ENCODE measurements at regions not wholly inside any gene's neighbourhood (a gene's known extent, or its start where the extent isn't known, plus 50 kb on each side); places are given as distances from the start of the nearest gene placed in this dataset.

GRCh38 chr12:41795051-41795600 is 349.5 kb downstream of the GXYLT1 start:
- Histone ChIP-seq H3K36me3 (ENCODE audit: control insufficient read depth, insufficient read depth, low read length) (no peaks in the 10 kb centered on the region), H3K4me3 (ENCODE audit: low read length) (no peak overlapping the region), H3K27ac (ENCODE audit: low read length) (peak overlapping the region; percentile 17), H3K4me1 (ENCODE audit: control insufficient read depth, insufficient read depth, low read length) (peaks cover 7% of the 10 kb centered on the region), H3K27me3 (ENCODE audit: control insufficient read depth, insufficient read depth, low read length) (no peaks in the 10 kb centered on the region), H3K9me3 (replicated peaks; ENCODE audit: control insufficient read depth, low read depth, low read length) (peaks cover 6% of the 10 kb centered on the region)
- WGBS (ENCODE audit: insufficient coverage), result no CpG with 5 or more reads among the region's 8 CpGs
- DNase-seq, result peak; percentile 81

GRCh38 chr12:41794336-41794735 is 350.3 kb downstream of the GXYLT1 start:
- no peak overlapping the region for H3K27ac ChIP-seq (ENCODE audit: low read length)
- no CpG with 5 or more reads among the region's 2 CpGs for WGBS (ENCODE audit: insufficient coverage)
- H3K9me3 ChIP-seq (replicated peaks; ENCODE audit: control insufficient read depth, low read depth, low read length), result peaks cover 6% of the 10 kb centered on the region
- no peaks in the 10 kb centered on the region for H3K27me3 ChIP-seq (ENCODE audit: control insufficient read depth, insufficient read depth, low read length)
- no peak for DNase-seq
- H3K4me3 ChIP-seq (ENCODE audit: low read length), result no peak overlapping the region
- no peaks in the 10 kb centered on the region for H3K36me3 ChIP-seq (ENCODE audit: control insufficient read depth, insufficient read depth, low read length)
- peaks cover 7% of the 10 kb centered on the region for H3K4me1 ChIP-seq (ENCODE audit: control insufficient read depth, insufficient read depth, low read length)

DNA sequence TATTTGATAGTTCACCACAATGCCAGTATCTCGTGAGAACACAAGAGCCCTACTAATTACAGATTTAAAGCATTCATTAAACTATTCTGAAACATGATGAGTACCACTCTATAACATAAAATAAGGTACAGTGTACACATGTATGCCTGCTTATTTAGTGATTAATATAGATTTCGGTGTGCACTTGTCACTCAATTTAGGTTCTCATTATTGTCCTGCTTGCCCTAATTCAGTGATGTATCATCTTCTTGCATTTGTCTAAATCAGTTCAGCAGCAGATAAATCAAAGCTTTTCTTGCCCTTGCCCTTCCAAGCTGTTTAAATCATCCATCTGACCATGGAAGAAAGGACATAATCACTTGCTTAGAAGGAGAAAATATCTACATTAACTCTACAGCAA is 359.7 kb downstream of the GXYLT1 start:
- Histone ChIP-seq H3K27me3 (ENCODE audit: control insufficient read depth, insufficient read depth, low read length) (no peaks in the 10 kb centered on the region), H3K36me3 (ENCODE audit: control insufficient read depth, insufficient read depth, low read length) (no peaks in the 10 kb centered on the region), H3K9me3 (replicated peaks; ENCODE audit: control insufficient read depth, low read depth, low read length) (no peaks in the 10 kb centered on the region), H3K4me1 (ENCODE audit: control insufficient read depth, insufficient read depth, low read length) (no peaks in the 10 kb centered on the region), H3K27ac (ENCODE audit: low read length) (no peak overlapping the region), H3K4me3 (ENCODE audit: low read length) (no peak overlapping the region)
- no CpG with 5 or more reads among the region's 2 CpGs for WGBS (ENCODE audit: insufficient coverage)
- DNase-seq, result no peak

DNA sequence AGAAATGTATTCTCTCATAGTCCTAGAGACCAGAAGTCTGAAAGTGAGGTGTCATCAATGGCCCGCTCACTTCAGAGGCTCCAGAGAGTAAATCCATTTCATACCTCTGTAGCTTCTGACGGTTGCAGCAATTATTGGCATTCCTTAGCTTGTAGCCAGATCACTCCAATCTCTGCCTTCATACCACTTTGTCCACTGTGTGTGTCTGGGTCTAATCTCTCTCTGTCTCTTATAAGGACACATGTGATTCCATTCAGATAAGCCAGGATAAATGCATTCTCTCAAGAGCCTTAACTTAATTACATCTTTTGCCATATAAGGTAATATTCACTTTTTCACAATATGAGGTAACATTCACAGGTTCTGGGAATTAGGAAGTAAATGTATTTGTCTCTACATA is 365.7 kb downstream of the GXYLT1 start:
- H3K27ac ChIP-seq (ENCODE audit: low read length), result no peak overlapping the region
- H3K27me3 ChIP-seq (ENCODE audit: control insufficient read depth, insufficient read depth, low read length), result no peaks in the 10 kb centered on the region
- H3K36me3 ChIP-seq (ENCODE audit: control insufficient read depth, insufficient read depth, low read length), result no peaks in the 10 kb centered on the region
- 0% methylated on average over 1 of the region's 2 CpGs for WGBS (ENCODE audit: insufficient coverage)
- no peak overlapping the region for H3K4me3 ChIP-seq (ENCODE audit: low read length)
- H3K4me1 ChIP-seq (ENCODE audit: control insufficient read depth, insufficient read depth, low read length), result no peaks in the 10 kb centered on the region
- DNase-seq, result no peak
- H3K9me3 ChIP-seq (replicated peaks; ENCODE audit: control insufficient read depth, low read depth, low read length), result no peaks in the 10 kb centered on the region

DNA sequence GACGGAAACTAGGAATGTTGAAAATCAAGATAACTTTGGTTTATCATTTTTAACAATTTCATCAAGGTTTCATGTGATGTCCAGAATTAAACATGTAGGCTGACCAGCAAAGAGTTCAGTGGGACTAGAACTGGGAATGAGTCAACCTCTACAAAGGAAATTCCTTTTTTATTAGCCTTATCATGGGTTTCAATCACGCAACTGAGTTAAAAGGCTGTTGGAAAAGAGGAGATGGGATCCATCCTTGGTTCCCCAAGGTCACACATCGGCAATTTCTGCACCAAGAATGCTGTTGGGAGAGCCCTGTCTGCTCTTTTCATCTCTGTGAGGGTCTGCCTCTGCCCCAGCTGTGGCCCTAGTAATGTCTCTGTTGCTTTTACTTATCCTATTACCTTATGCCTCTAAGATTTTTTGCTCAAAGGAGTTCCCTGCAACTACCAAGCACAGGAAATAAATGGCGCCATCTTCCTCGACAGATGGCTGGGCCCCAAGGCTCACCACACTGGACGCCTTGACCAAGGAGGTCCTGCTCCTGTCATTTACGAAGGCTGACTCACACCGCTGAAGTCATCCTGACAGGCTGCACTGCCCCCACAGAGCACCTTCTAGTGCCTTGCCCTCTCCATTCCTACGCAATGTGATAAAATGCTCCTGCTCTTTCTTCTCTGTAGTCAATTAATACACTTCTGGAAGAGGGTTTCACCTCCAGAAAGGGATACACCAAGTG is 367.4 kb downstream of the GXYLT1 start:
- no peak overlapping the region for H3K27ac ChIP-seq (ENCODE audit: low read length)
- 81% methylated on average over 7 of the region's 9 CpGs for WGBS (ENCODE audit: insufficient coverage)
- H3K4me3 ChIP-seq (ENCODE audit: low read length), result no peak overlapping the region
- no peak for DNase-seq
- no peaks in the 10 kb centered on the region for H3K4me1 ChIP-seq (ENCODE audit: control insufficient read depth, insufficient read depth, low read length)
- H3K9me3 ChIP-seq (replicated peaks; ENCODE audit: control insufficient read depth, low read depth, low read length), result no peaks in the 10 kb centered on the region
- H3K36me3 ChIP-seq (ENCODE audit: control insufficient read depth, insufficient read depth, low read length), result no peaks in the 10 kb centered on the region
- H3K27me3 ChIP-seq (ENCODE audit: control insufficient read depth, insufficient read depth, low read length), result no peaks in the 10 kb centered on the region

- H3K27me3 ChIP-seq (ENCODE audit: control insufficient read depth, insufficient read depth, low read length), result no peaks in the 10 kb centered on the region
- 67% methylated on average over 1 of the region's 4 CpGs for WGBS (ENCODE audit: insufficient coverage)
- H3K4me3 ChIP-seq (ENCODE audit: low read length), result no peak overlapping the region
- no peaks in the 10 kb centered on the region for H3K9me3 ChIP-seq (replicated peaks; ENCODE audit: control insufficient read depth, low read depth, low read length)
- H3K4me1 ChIP-seq (ENCODE audit: control insufficient read depth, insufficient read depth, low read length), result no peaks in the 10 kb centered on the region
- H3K27ac ChIP-seq (ENCODE audit: low read length), result no peak overlapping the region
- H3K36me3 ChIP-seq (ENCODE audit: control insufficient read depth, insufficient read depth, low read length), result no peaks in the 10 kb centered on the region
- no peak for DNase-seq
Measured at GRCh38 chr12:41772478-41772877, 372.2 kb downstream of the GXYLT1 start.

- no peak for DNase-seq
- Histone ChIP-seq H3K27ac (ENCODE audit: low read length) (no peak overlapping the region), H3K27me3 (ENCODE audit: control insufficient read depth, insufficient read depth, low read length) (no peaks in the 10 kb centered on the region), H3K4me3 (ENCODE audit: low read length) (no peak overlapping the region), H3K9me3 (replicated peaks; ENCODE audit: control insufficient read depth, low read depth, low read length) (no peaks in the 10 kb centered on the region), H3K4me1 (ENCODE audit: control insufficient read depth, insufficient read depth, low read length) (no peaks in the 10 kb centered on the region), H3K36me3 (ENCODE audit: control insufficient read depth, insufficient read depth, low read length) (no peaks in the 10 kb centered on the region)
- no CpG with 5 or more reads among the region's 1 CpG for WGBS (ENCODE audit: insufficient coverage)
Measured at GRCh38 chr12:41769810-41770209, 374.9 kb downstream of the GXYLT1 start.

DNA sequence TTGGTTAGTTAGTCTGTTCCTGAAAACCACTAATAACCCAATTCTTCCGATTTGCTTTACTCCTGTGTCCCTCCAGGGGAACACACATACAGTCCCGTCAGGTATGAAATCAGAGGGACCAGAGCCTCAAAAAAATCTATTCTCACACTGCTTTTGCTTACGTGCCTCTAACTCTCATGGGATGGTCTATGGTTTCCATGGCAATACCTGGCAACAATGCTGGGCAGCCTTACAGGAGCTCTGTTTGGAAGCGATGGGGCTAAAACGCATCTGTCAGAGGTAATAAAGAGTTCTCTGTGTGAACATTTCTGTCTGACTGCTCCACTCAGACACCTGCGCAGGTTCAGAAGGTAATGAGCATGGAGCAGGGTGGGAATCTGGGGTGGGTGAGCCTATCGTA is 376.2 kb downstream of the GXYLT1 start:
- no peak for DNase-seq
- Histone ChIP-seq H3K4me1 (ENCODE audit: control insufficient read depth, insufficient read depth, low read length) (no peaks in the 10 kb centered on the region), H3K4me3 (ENCODE audit: low read length) (no peak overlapping the region), H3K27ac (ENCODE audit: low read length) (no peak overlapping the region), H3K9me3 (replicated peaks; ENCODE audit: control insufficient read depth, low read depth, low read length) (no peaks in the 10 kb centered on the region), H3K27me3 (ENCODE audit: control insufficient read depth, insufficient read depth, low read length) (no peaks in the 10 kb centered on the region), H3K36me3 (ENCODE audit: control insufficient read depth, insufficient read depth, low read length) (no peaks in the 10 kb centered on the region)
- 80% methylated on average over 7 of the region's 7 CpGs for WGBS (ENCODE audit: insufficient coverage)

DNA sequence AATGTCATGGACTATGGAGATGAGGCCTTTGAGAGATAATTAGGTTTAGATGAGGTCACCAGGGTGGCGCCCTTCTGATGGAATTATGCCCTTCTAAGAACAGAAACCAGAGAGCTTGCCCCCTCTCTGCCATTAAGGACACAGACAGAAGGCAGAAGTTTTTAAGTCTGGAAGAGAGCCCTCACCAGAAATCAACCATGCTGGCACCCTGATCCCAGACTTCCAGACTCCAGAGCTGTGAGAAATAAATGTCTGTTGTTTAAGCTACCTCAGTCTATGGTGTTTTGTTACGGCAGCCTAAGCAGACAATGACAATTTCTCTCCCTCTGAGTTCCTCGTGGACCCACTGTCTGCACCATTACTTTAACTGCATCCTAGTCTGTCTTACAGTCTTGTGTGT is 382.0 kb downstream of the GXYLT1 start:
- whole genome bisulfite sequencing (ENCODE audit: insufficient coverage), result no CpG with 5 or more reads among the region's 3 CpGs

GRCh38 chr12:41745593-41745992 is 399.1 kb downstream of the GXYLT1 start:
- no peaks in the 10 kb centered on the region for H3K9me3 ChIP-seq (replicated peaks; ENCODE audit: control insufficient read depth, low read depth, low read length)
- WGBS (ENCODE audit: insufficient coverage), result 50% methylated on average over 1 of the region's 3 CpGs
- H3K4me1 ChIP-seq (ENCODE audit: control insufficient read depth, insufficient read depth, low read length), result no peaks in the 10 kb centered on the region
- DNase-seq, result no peak
- no peaks in the 10 kb centered on the region for H3K36me3 ChIP-seq (ENCODE audit: control insufficient read depth, insufficient read depth, low read length)
- H3K4me3 ChIP-seq (ENCODE audit: low read length), result no peak overlapping the region
- no peaks in the 10 kb centered on the region for H3K27me3 ChIP-seq (ENCODE audit: control insufficient read depth, insufficient read depth, low read length)
- no peak overlapping the region for H3K27ac ChIP-seq (ENCODE audit: low read length)

More for the DNA sequence above, 382.0 kb downstream of the GXYLT1 start:
- H3K4me1 ChIP-seq (ENCODE audit: control insufficient read depth, insufficient read depth, low read length), result no peaks in the 10 kb centered on the region
- no peaks in the 10 kb centered on the region for H3K9me3 ChIP-seq (replicated peaks; ENCODE audit: control insufficient read depth, low read depth, low read length)
- no peaks in the 10 kb centered on the region for H3K27me3 ChIP-seq (ENCODE audit: control insufficient read depth, insufficient read depth, low read length)
- no peak overlapping the region for H3K27ac ChIP-seq (ENCODE audit: low read length)
- no peak overlapping the region for H3K4me3 ChIP-seq (ENCODE audit: low read length)
- DNase-seq, result no peak
- no peaks in the 10 kb centered on the region for H3K36me3 ChIP-seq (ENCODE audit: control insufficient read depth, insufficient read depth, low read length)

All from muscle of leg (tissue), 3 donors.